NB4 (cell line): ENCODE measurements at regions not wholly inside any gene's neighbourhood (a gene's known extent, or its start where the extent isn't known, plus 50 kb on each side); places are given as distances from the start of the nearest gene placed in this dataset.

Experiments used
- MYC ChIP-seq: IDR thresholded peaks from 2 replicates; pipeline ENCODE4 v1.6.1; 2011; ENCODE audit warnings: low read depth, low read length
- POLR2A ChIP-seq: IDR thresholded peaks from 2 replicates; pipeline ENCODE4 v1.6.1; 2011; ENCODE audit warnings: mild to moderate bottlenecking; ENCODE audit not compliant: insufficient read length; ENCODE audit errors: extremely low read depth
- TF ChIP-seq, protein P1 (sequence below): IDR thresholded peaks from one replicate; pipeline ENCODE4 v1.5.1; 2012; ENCODE audit warnings: low read depth, low read length
- TF ChIP-seq, protein P2 (sequence below): IDR thresholded peaks from 2 replicates; pipeline ENCODE4 v1.6.1; 2011; ENCODE audit warnings: low read depth, low read length

DNA sequence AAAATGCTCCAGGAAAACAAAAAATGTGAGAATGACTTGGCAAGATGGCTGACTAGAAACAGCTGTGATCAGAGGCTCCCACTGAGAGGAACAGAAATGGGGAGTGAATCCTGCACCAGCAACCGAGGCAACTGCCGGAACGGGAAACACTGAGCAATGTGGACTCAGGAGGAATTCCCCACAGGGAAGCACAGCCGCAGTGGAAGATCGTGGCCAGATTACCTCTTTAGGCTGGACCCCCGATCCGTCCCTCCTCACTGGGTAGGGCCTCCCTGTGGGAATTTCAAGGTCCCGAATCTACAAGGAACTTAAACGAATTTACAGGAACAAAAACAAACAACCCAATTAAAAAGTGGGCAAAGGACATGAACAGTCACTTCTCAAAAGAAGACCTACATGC lies 385.2 kb upstream of the MCTP2 start:
- TF ChIP-seq POLR2A (no peak), MYC (no peak)
- TF ChIP-seq, protein P1, sequence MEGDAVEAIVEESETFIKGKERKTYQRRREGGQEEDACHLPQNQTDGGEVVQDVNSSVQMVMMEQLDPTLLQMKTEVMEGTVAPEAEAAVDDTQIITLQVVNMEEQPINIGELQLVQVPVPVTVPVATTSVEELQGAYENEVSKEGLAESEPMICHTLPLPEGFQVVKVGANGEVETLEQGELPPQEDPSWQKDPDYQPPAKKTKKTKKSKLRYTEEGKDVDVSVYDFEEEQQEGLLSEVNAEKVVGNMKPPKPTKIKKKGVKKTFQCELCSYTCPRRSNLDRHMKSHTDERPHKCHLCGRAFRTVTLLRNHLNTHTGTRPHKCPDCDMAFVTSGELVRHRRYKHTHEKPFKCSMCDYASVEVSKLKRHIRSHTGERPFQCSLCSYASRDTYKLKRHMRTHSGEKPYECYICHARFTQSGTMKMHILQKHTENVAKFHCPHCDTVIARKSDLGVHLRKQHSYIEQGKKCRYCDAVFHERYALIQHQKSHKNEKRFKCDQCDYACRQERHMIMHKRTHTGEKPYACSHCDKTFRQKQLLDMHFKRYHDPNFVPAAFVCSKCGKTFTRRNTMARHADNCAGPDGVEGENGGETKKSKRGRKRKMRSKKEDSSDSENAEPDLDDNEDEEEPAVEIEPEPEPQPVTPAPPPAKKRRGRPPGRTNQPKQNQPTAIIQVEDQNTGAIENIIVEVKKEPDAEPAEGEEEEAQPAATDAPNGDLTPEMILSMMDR, result no peak
- TF ChIP-seq, protein P2, sequence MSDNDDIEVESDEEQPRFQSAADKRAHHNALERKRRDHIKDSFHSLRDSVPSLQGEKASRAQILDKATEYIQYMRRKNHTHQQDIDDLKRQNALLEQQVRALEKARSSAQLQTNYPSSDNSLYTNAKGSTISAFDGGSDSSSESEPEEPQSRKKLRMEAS, result no peak
